ENCODE measurements at regions not wholly inside any gene's neighbourhood (a gene's known extent, or its start where the extent isn't known, plus 50 kb on each side); places are given as distances from the start of the nearest gene placed in this dataset.
A peak's percentile ranks its signal among the peaks of the same experiment; 100 is the strongest.

DNA sequence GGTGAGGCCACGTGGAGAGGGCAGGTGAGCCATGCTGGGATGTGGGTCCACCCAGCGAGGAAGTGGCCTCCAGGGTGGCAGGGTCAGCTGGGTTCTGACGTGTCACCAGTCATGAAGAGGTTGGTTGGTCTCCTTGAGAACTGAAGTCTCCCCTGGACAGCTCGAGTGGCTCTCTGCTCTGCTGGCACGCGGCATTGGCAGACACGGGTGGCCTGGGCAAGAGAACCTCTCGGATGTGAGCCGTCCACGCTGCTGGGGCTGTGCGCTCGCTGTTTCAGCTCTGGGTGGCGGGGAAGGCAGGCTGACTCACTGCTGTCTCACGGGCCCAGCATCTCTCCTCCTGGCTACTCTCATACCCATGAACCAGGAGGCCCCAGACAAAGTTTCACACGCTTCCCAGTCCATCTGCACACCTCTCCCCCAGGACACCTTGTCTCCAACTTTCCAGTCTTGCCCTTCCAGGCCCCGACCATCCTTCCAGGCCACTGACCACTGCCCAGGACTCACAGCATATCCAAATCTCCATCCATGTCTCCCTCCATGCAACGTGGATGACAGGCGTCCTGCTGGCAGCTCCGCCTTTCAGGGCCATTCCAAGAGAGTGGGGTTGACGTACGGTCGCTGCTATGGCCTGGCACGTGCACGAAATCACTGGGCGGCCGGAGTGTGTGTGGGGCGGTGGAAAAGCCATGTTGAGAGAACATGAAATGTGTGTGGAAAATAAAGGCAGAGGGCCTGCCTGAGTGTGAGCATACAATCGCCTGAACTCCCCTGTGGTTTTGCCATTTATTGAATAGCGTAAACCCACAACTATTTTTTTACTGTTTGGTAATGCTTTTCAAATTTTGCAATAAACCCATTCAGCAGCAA, 145.0 kb upstream of the COL5A1 start:
- DNase-seq (ENCODE audit: low read depth): peak; percentile 11
- TF ChIP-seq CTCF (IDR thresholded peaks at IDR 0.05; ENCODE audit: low read depth, low read length, missing control alignments): no peak

GRCh38 chr9:134497283-134497860, 144.2 kb upstream of the COL5A1 start:
- TF ChIP-seq CTCF (IDR thresholded peaks at IDR 0.05; ENCODE audit: low read depth, low read length, missing control alignments): no peak
- H3K4me3 ChIP-seq (ENCODE audit: low read depth, low read length): no peak overlapping the region
- no peak for DNase-seq (ENCODE audit: low read depth)
- in situ Hi-C loops (cut with HindIII; ENCODE audit: low sequenced_read_pairs): no loop called here

More for the DNA sequence above, 145.0 kb upstream of the COL5A1 start:
- no peak overlapping the region for H3K4me3 ChIP-seq (ENCODE audit: low read depth, low read length)
- in situ Hi-C loops (cut with HindIII; ENCODE audit: low sequenced_read_pairs): no loop called here

DNA sequence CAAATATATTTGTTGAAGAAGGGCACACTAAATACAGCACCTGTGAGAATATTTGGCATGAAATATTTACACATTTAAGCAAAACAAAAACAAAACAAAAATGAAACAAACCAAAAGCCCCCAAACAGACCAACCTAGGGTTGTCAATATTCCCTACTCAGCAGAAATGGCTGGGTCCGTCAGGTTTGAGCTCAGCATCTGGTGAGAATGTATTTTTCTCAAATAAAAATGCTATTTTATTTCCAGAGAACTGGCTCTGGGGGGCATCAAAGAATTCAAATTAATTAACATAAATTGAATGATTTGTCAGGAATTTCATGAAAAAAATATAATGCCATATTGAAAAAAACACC, 142.8 kb upstream of the COL5A1 start:
- TF ChIP-seq CTCF (IDR thresholded peaks at IDR 0.05; ENCODE audit: low read depth, low read length, missing control alignments): no peak
- DNase-seq (ENCODE audit: low read depth): no peak
- in situ Hi-C loops (cut with HindIII; ENCODE audit: low sequenced_read_pairs): no loop called here
- H3K4me3 ChIP-seq (ENCODE audit: low read depth, low read length): no peak overlapping the region

- in situ Hi-C loops (cut with HindIII; ENCODE audit: low sequenced_read_pairs): no loop called here
- H3K4me3 ChIP-seq (ENCODE audit: low read depth, low read length): peak overlapping the region; percentile 4
- TF ChIP-seq CTCF (IDR thresholded peaks at IDR 0.05; ENCODE audit: low read depth, low read length, missing control alignments): no peak
- DNase-seq (ENCODE audit: low read depth): no peak
These were observed 140.5 kb upstream of the COL5A1 start for GRCh38 chr9:134500931-134501760.

- no peak for DNase-seq (ENCODE audit: low read depth)
- in situ Hi-C loops (cut with HindIII; ENCODE audit: low sequenced_read_pairs): no loop called here
- no peak for TF ChIP-seq CTCF (IDR thresholded peaks at IDR 0.05; ENCODE audit: low read depth, low read length, missing control alignments)
- H3K4me3 ChIP-seq (ENCODE audit: low read depth, low read length): no peak overlapping the region
These were observed 139.8 kb upstream of the COL5A1 start for GRCh38 chr9:134501761-134502265.

GRCh38 chr9:134502266-134502791, 139.3 kb upstream of the COL5A1 start:
- in situ Hi-C loops (cut with HindIII; ENCODE audit: low sequenced_read_pairs): no loop called here
- no peak for TF ChIP-seq CTCF (IDR thresholded peaks at IDR 0.05; ENCODE audit: low read depth, low read length, missing control alignments)
- H3K4me3 ChIP-seq (ENCODE audit: low read depth, low read length): no peak overlapping the region
- no peak for DNase-seq (ENCODE audit: low read depth)

Data from astrocyte of the cerebellum (primary cell).